ENCODE measurements at regions not wholly inside any gene's neighbourhood (a gene's known extent, or its start where the extent isn't known, plus 50 kb on each side); places are given as distances from the start of the nearest gene placed in this dataset.

GRCh38 chr2:228654707-228655106 lies 473.2 kb upstream of the SPHKAP start:
- TF ChIP-seq CTCF (IDR thresholded peaks at IDR 0.05), result no peak
- no peak for DNase-seq (ENCODE audit: low spot score)
- H3K4me3 ChIP-seq, result no peak overlapping the region
- no peak overlapping the region for H3K27ac ChIP-seq

- no peak for TF ChIP-seq CTCF (IDR thresholded peaks at IDR 0.05)
- no peak for DNase-seq (ENCODE audit: low spot score)
- H3K4me3 ChIP-seq, result no peak overlapping the region
- no peak overlapping the region for H3K27ac ChIP-seq
Observed at GRCh38 chr2:228653884-228654283, 472.4 kb upstream of the SPHKAP start.

GRCh38 chr2:228652366-228652765 lies 470.9 kb upstream of the SPHKAP start:
- Histone ChIP-seq H3K27ac (no peak overlapping the region), H3K4me3 (no peak overlapping the region)
- no peak for TF ChIP-seq CTCF (IDR thresholded peaks at IDR 0.05)
- DNase-seq (ENCODE audit: low spot score), result no peak

- H3K4me3 ChIP-seq, result no peak overlapping the region
- TF ChIP-seq CTCF (IDR thresholded peaks at IDR 0.05), result no peak
- no peak for DNase-seq (ENCODE audit: low spot score)
- H3K27ac ChIP-seq, result no peak overlapping the region
Observed at GRCh38 chr2:228649876-228650275, 468.4 kb upstream of the SPHKAP start.

- DNase-seq (ENCODE audit: low spot score), result no peak
- no peak for TF ChIP-seq CTCF (IDR thresholded peaks at IDR 0.05)
- Histone ChIP-seq H3K4me3 (no peak overlapping the region), H3K27ac (no peak overlapping the region)
Observed at GRCh38 chr2:228649447-228649846, 468.0 kb upstream of the SPHKAP start.

- Histone ChIP-seq H3K4me3 (no peak overlapping the region), H3K27ac (no peak overlapping the region)
- TF ChIP-seq CTCF (IDR thresholded peaks at IDR 0.05), result no peak
- no peak for DNase-seq (ENCODE audit: low spot score)
Observed at GRCh38 chr2:228648541-228648940, 467.1 kb upstream of the SPHKAP start.

- TF ChIP-seq CTCF (IDR thresholded peaks at IDR 0.05), result no peak
- no peak overlapping the region for H3K27ac ChIP-seq
Observed at GRCh38 chr2:228646061-228646460, 464.6 kb upstream of the SPHKAP start.

More at GRCh38 chr2:228646061-228646460, 464.6 kb upstream of the SPHKAP start:
- H3K4me3 ChIP-seq, result no peak overlapping the region
- DNase-seq (ENCODE audit: low spot score), result no peak
